Breast epithelium (tissue), 4 donors: ENCODE measurements at regions not wholly inside any gene's neighbourhood (a gene's known extent, or its start where the extent isn't known, plus 50 kb on each side); places are given as distances from the start of the nearest gene placed in this dataset.

Experiments used
- DNase-seq, 2 donors: peaks; one replicate each; pipeline ENCODE4 v3.0.0-alpha.2; 2019; ENCODE audit warnings: low spot score in 2 of 2
- H3K27ac ChIP-seq, 2 donors: fragments of 200-600 bp; sonication (generic) in 1 of 2; one replicate each; pipeline ENCODE4 v1.5.1; 2016 to 2019; ENCODE audit warnings: mild to moderate bottlenecking in 1 of 2
- H3K27me3 ChIP-seq, 2 donors: fragments of 200-600 bp; sonication (generic) in 1 of 2; one replicate each; pipeline versions ENCODE4 v1.5.1 to v1.6.0; 2017 to 2019; ENCODE audit warnings: control low read depth in 1 of 2, mild to moderate bottlenecking in 1 of 2
- H3K36me3 ChIP-seq: fragments of 200-600 bp; one replicate; pipeline ENCODE4 v1.5.1; 2019
- H3K4me1 ChIP-seq, 2 donors: fragments of 200-600 bp; sonication (generic); one replicate each; pipeline ENCODE4 v1.5.1; 2016 to 2019; ENCODE audit warnings: control low read depth in 1 of 2
- H3K4me3 ChIP-seq, 3 donors: fragments of 200-600 bp; sonication (generic); 1 replicate in 2 of 3; 2 replicates in 1 of 3; pipeline ENCODE4 v1.5.1; 2016 to 2019; ENCODE audit warnings: mild to moderate bottlenecking in 3 of 3, moderate library complexity in 2 of 3
- H3K9me3 ChIP-seq, 2 donors: fragments of 200-600 bp; sonication (generic) in 1 of 2; one replicate each; pipeline ENCODE4 v1.5.1; 2016 to 2019; ENCODE audit warnings: control low read depth in 1 of 2
- CTCF ChIP-seq, 3 donors: fragments of 450-650 bp; IDR thresholded peaks; one replicate each; pipeline ENCODE4 v1.5.1; 2016 to 2017; ENCODE audit warnings: antibody characterized with exemption in 3 of 3, mild to moderate bottlenecking in 3 of 3, moderate library complexity in 3 of 3
- POLR2A ChIP-seq: fragments of 450-650 bp; IDR thresholded peaks from one replicate; pipeline ENCODE4 v1.6.1; 2016; ENCODE audit warnings: antibody characterized with exemption, mild to moderate bottlenecking, moderate library complexity
- POLR2AphosphoS5 ChIP-seq, 3 donors: sonication (generic); formaldehyde crosslinking; IDR thresholded peaks; one replicate each; pipeline ENCODE4 v1.6.1; 2017; ENCODE audit warnings: antibody characterized with exemption in 3 of 3
- intact Hi-C: fragments of 100-400 bp; cut with DNase I; formaldehyde crosslinking; loops from one replicate; pipeline ENCODE4 v1.15.1; 2023; ENCODE audit warnings: low total_unique reads

DNA sequence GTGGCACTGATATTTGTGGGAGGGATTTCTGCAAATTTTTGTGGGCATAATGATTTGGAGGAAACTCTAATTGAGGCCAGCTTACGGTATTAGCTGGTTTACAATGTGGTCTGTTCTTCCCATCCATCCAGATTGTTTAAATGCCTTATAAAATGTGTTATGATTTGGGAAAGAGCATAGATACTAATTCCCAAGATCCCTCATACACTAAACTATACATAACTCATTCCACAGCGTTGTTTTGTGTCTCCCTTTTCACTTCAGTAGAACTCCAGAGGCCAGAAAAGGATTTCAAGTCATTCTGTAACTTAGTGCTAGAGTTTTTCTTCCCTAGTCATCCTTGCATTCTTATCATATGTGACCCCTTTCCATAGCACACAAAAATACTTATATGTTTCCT, 292.6 kb upstream of the NT5E start:
- Histone ChIP-seq H3K36me3 (no peaks in the 10 kb centered on the region), H3K9me3 (no peaks in the 10 kb centered on the region), H3K4me1 (no peaks in the 10 kb centered on the region), H3K27me3 (no peaks in the 10 kb centered on the region), H3K4me3 (no peak overlapping the region), H3K27ac (no peak overlapping the region)
- no peak for DNase-seq
- TF ChIP-seq POLR2A = no peak
- TF ChIP-seq CTCF (IDR thresholded peaks at IDR 0.05) = no peak
- TF ChIP-seq POLR2AphosphoS5 (IDR thresholded peaks at IDR 0.05) = no peak
- intact Hi-C loops = no loop called here

DNA sequence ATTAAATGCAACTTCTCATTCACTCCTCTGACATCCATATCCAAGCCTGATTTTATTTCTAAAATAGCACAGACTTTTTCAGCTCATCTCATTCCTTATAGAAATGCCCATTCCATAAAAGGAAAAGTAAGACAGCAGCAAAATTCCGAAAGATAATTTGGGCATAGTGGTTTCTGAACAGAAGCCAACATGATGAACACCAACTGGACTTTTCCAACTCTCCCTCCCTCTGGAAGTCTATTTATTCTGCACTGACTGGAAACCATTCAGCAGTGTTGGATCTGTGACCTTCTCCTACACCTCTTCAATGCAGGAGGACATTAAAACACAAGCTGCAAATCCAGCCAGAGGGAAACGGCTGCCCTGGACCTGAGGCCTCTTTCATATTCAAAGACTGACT, 306.2 kb upstream of the NT5E start:
- no peak for DNase-seq
- no peaks in the 10 kb centered on the region for H3K36me3 ChIP-seq
- TF ChIP-seq POLR2A = no peak
- no peak for TF ChIP-seq POLR2AphosphoS5 (IDR thresholded peaks at IDR 0.05)
- no peak for TF ChIP-seq CTCF (IDR thresholded peaks at IDR 0.05)
- intact Hi-C loops = no loop called here
- H3K9me3 ChIP-seq = peaks cover 8 to 16% of the 10 kb centered on the region in 2 donors
- no peak overlapping the region for H3K4me3 ChIP-seq
- no peaks in the 10 kb centered on the region for H3K4me1 ChIP-seq
- no peak overlapping the region for H3K27ac ChIP-seq
- H3K27me3 ChIP-seq = no peaks in the 10 kb centered on the region

DNA sequence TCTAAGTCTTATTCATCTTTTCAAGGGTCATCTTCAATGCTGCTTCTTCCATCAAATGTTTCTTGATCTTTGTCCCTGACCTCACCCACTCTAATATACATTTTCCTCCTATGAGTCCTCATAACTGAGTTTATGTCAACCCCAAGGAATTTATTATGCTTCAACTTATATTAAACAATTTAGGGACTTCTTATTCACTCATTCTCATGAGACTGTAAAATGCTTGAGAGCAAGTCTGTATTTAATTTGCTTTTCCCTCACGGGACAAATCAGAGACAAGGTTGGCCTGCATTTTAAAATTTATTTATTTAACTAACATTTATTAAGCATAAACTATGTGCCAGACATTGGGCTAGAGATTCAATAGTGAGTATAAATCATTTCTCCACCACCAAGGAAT, 312.0 kb upstream of the NT5E start:
- no peak overlapping the region for H3K4me3 ChIP-seq
- no peaks in the 10 kb centered on the region for H3K4me1 ChIP-seq
- no peaks in the 10 kb centered on the region for H3K36me3 ChIP-seq
- no peak overlapping the region for H3K27ac ChIP-seq
- DNase-seq = no peak
- H3K9me3 ChIP-seq = no peaks in the 10 kb centered on the region
- no peak for TF ChIP-seq POLR2A
- TF ChIP-seq POLR2AphosphoS5 (IDR thresholded peaks at IDR 0.05) = no peak
- TF ChIP-seq CTCF (IDR thresholded peaks at IDR 0.05) = no peak
- H3K27me3 ChIP-seq = no peaks in the 10 kb centered on the region
- intact Hi-C loops = no loop called here

- H3K4me3 ChIP-seq = no peak overlapping the region
- H3K27me3 ChIP-seq = no peaks in the 10 kb centered on the region
- H3K27ac ChIP-seq = no peak overlapping the region
- intact Hi-C loops = no loop called here
- H3K4me1 ChIP-seq = no peaks in the 10 kb centered on the region
- TF ChIP-seq POLR2A (no peak), CTCF (IDR thresholded peaks at IDR 0.05) (no peak), POLR2AphosphoS5 (IDR thresholded peaks at IDR 0.05) (no peak)
- no peaks in the 10 kb centered on the region for H3K9me3 ChIP-seq
- DNase-seq = no peak
- H3K36me3 ChIP-seq = no peaks in the 10 kb centered on the region
These were observed 313.6 kb upstream of the NT5E start for GRCh38 chr6:85136310-85136709.

- H3K27me3 ChIP-seq = no peaks in the 10 kb centered on the region
- no peak for DNase-seq
- intact Hi-C loops = no loop called here
- H3K4me1 ChIP-seq = no peaks in the 10 kb centered on the region
- H3K4me3 ChIP-seq = no peak overlapping the region
- no peak overlapping the region for H3K27ac ChIP-seq
- H3K9me3 ChIP-seq = no peaks in the 10 kb centered on the region
- TF ChIP-seq POLR2AphosphoS5 (IDR thresholded peaks at IDR 0.05) (no peak), POLR2A (no peak), CTCF (IDR thresholded peaks at IDR 0.05) (no peak)
- H3K36me3 ChIP-seq = no peaks in the 10 kb centered on the region
These were observed 314.3 kb upstream of the NT5E start for GRCh38 chr6:85135376-85136094.
